LNCAP (cell line): ENCODE measurements at regions not wholly inside any gene's neighbourhood (a gene's known extent, or its start where the extent isn't known, plus 50 kb on each side); places are given as distances from the start of the nearest gene placed in this dataset.

Source experiments
- CTCF ChIP-seq: fragments of 450-650 bp; IDR thresholded peaks from 2 replicates; pipeline ENCODE4 v1.5.1; 2017; ENCODE audit warnings: mild to moderate bottlenecking

GRCh38 chr1:30604801-30605440 is 118.5 kb downstream of the MATN1 start:
- TF ChIP-seq CTCF: no peak

GRCh38 chr1:30603081-30603858 is 120.1 kb downstream of the MATN1 start:
- TF ChIP-seq CTCF: no peak

- TF ChIP-seq CTCF: no peak
These were observed 121.9 kb downstream of the MATN1 start for GRCh38 chr1:30601316-30602085.

- no peak for TF ChIP-seq CTCF
These were observed 122.7 kb downstream of the MATN1 start for GRCh38 chr1:30600706-30601105.

- TF ChIP-seq CTCF: no peak
These were observed 123.1 kb downstream of the MATN1 start for GRCh38 chr1:30600258-30600657.

GRCh38 chr1:30599721-30600120 is 123.7 kb downstream of the MATN1 start:
- no peak for TF ChIP-seq CTCF

- TF ChIP-seq CTCF: no peak
These were observed 124.7 kb downstream of the MATN1 start for GRCh38 chr1:30598571-30599114.
